NCI-H2227 (cell line): ENCODE measurements at regions not wholly inside any gene's neighbourhood (a gene's known extent, or its start where the extent isn't known, plus 50 kb on each side); places are given as distances from the start of the nearest gene placed in this dataset.
A peak's percentile ranks its signal among the peaks of the same experiment; 100 is the strongest.
"Not testable (repeated sequence)": the region's sequence is repeated elsewhere in the genome, so short reads cannot be mapped to it uniquely, and the experiment has no call there.

Experiments used
- DNase-seq: peaks from one replicate; lab custom pipeline; 2025; ENCODE audit not compliant: unreplicated experiment; lab: John Stamatoyannopoulos, UW

- DNase-seq: not testable (repeated sequence)
Observed at GRCh38 chr7:65797086-65797485, 75.8 kb upstream of the VKORC1L1 start.

GRCh38 chr7:65797566-65797965 is 75.3 kb upstream of the VKORC1L1 start:
- not testable (repeated sequence) for DNase-seq

- peak; percentile 34 for DNase-seq
Observed at GRCh38 chr7:65798111-65799075, 74.5 kb upstream of the VKORC1L1 start.

DNA sequence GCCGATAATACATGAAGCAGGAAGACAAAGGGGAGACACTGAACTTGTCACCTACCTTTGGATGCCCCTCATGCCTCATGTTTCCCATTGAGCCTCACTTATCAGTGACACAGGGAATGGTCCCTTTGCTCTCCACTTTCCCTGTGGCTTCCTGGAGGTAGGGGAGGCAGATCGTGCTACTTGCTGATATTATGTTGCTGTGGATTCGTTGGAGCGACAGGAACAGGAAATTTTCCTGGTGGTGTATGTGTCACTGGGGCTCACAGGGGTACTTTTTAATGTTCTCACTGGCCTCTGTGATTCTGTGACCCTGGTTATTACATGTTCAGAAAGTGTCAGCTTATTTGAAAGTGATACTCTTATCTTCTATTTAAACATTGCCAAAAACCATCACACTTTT is 72.7 kb upstream of the VKORC1L1 start:
- not testable (repeated sequence) for DNase-seq

DNA sequence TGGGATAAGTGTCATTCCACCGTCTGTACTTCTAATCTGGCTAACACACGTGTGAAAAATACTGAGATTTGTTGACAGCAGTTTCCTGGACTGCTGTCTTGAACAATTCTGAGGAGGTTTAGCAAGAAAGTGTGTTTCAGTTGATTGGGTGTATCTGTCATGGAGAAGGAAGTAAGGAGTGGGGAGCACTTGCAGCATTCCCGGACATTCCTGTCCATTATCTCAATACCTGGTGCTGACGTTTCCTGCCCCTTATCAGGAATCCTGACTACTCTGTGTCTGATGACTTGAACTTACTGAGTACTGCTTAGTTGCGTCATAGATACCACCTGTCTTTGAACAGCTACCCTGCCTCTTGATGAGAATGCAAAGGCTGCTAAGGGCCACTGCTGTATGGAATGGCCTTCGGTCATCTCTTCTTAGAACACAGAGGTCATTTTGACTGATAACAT is 72.0 kb upstream of the VKORC1L1 start:
- no peak for DNase-seq

DNA sequence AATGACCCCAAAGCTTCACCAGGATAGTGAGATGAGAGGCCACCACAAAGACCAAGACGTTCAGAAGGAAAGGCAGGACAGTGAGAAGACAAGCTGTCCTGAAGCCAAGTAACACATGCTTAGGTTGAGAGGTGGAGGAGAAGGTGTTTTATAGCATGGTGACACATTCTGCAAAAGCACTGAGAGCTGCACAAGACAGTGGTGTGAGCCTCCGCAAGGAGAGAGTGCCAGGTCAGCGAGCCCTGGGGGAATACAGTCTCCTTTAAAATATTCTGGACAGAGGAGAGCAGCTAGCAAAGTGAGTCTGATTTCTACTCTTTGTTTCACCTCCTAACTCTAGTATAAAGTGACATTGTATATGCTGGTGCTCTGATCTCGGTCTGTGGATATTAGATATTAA is 68.0 kb upstream of the VKORC1L1 start:
- DNase-seq: no peak

DNA sequence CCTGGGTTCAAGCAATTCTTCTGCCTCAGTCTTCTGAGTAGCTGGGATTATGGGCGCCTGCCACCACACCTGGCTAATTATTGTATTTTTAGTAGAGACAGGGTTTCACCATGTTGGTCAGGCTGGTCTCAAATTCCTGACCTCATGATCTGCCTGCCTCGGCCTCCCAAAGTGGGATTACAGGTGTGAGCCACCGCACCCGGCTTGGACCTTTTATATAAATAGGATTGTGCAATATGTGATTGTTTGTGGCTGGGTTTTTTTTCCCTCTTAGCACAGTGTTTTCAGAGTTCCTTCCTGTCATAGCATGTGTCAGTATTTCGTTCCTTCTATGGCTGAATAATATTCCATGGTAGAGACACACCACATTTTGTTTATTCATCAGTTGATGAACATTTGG is 65.8 kb upstream of the VKORC1L1 start:
- DNase-seq: not testable (repeated sequence)

DNA sequence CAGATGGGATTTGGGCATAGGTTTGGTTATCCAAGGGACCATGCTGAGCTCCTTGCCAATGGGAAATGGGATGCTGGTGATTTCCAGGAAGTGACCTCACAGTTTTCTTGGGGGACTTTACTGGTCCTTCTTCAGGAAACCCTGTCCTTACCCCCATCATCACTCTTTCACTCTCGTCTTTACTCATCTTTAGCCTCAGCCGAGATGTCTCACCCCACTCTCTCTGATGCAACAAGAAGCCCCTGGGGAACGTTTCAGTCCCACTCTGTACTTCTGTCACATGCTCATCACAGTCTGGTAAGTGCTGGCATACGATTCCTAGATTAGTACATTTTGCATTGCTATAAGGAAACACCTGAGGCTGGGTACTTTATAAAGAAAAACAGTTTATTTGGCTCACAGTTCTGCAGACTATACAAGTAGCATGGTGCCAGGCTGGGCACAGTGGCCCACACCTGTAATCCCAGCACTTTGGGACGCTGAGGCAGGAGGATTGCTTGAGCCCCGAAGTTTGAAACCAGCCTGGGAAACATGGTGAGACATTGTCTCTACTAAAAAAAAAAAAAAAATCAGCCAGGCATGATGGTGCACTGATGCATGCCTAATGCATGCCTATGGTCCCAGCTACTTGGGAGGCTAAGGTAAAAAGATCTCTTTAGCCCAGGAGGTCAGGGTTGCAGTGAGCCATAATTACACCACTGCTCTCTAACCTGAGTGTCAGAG is 63.5 kb upstream of the VKORC1L1 start:
- DNase-seq: no peak

DNA sequence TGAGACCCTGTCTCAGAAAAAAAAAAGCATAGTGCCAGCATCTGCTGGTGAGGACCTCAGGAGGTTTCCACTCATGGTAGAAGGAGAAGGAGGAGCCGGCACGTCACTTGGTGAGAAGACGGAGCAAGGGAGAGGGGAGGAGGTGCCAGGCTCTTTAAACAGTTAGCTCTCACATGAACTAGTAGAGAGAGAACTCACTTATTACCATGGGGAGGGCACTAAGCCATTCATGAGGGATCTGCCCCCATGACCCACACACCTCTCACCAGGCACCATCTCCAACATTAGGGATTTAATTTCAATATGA is 62.9 kb upstream of the VKORC1L1 start:
- DNase-seq: no peak

GRCh38 chr7:65812281-65812680 is 60.6 kb upstream of the VKORC1L1 start:
- DNase-seq: no peak

GRCh38 chr7:65814556-65815167 is 58.2 kb upstream of the VKORC1L1 start:
- not testable (repeated sequence) for DNase-seq

DNA sequence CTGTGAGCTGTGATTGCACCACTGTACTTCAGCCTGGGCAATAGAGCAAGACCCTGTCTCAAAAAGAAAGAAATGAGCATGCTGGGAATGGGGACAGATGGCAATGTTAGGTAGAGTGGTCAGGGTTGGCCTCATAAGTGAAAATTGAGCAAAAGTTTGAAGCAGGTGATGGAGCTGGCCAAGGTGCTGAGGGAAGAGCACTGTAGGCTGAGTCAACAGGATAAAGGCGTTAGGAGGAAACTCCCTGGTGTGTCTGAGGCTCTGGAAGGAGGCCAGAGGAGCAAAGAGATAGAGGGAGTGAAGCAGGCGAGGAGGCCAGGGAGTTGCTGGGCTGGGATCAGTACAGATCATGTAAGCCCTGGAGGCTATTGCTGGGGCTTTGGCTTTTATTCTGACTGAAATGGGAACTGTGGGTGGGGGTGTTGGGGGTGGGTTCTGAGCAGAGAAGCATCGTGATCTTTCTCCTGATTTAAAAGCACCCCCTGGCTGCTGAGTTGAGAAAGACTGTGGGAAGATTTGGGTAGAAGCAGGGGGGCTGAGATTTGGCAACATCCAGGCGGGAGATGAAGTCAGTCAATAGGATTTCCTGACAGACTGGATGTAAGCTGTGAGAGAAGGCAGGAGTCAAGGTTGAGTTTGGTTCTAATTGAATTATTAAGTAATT is 52.5 kb upstream of the VKORC1L1 start:
- no peak for DNase-seq
